ENCODE measurements at regions not wholly inside any gene's neighbourhood (a gene's known extent, or its start where the extent isn't known, plus 50 kb on each side); places are given as distances from the start of the nearest gene placed in this dataset.
"Not testable (repeated sequence)": the region's sequence is repeated elsewhere in the genome, so short reads cannot be mapped to it uniquely, and the experiment has no call there.

- no peak for DNase-seq (ENCODE audit: low spot score)
These were observed 337.6 kb upstream of the SLITRK5 start for GRCh38 chr13:87333599-87333998.

- DNase-seq (ENCODE audit: low spot score), result no peak
These were observed 337.0 kb upstream of the SLITRK5 start for GRCh38 chr13:87334176-87334575.

- not testable (repeated sequence) for DNase-seq (ENCODE audit: low spot score)
These were observed 334.8 kb upstream of the SLITRK5 start for GRCh38 chr13:87336346-87336889.

GRCh38 chr13:87344176-87344575 is 327.0 kb upstream of the SLITRK5 start:
- no peak for DNase-seq (ENCODE audit: low spot score)

GRCh38 chr13:87355451-87355850 is 315.7 kb upstream of the SLITRK5 start:
- DNase-seq (ENCODE audit: low spot score), result no peak

GRCh38 chr13:87356314-87356713 is 314.9 kb upstream of the SLITRK5 start:
- DNase-seq (ENCODE audit: low spot score), result no peak

- DNase-seq (ENCODE audit: low spot score), result no peak
These were observed 312.9 kb upstream of the SLITRK5 start for GRCh38 chr13:87358319-87358718.

- no peak for DNase-seq (ENCODE audit: low spot score)
These were observed 310.0 kb upstream of the SLITRK5 start for GRCh38 chr13:87361216-87361615.

- DNase-seq (ENCODE audit: low spot score), result no peak
These were observed 302.5 kb upstream of the SLITRK5 start for GRCh38 chr13:87368639-87369038.

- no peak for DNase-seq (ENCODE audit: low spot score)
These were observed 295.1 kb upstream of the SLITRK5 start for GRCh38 chr13:87376081-87376480.

GRCh38 chr13:87384099-87384498 is 287.1 kb upstream of the SLITRK5 start:
- DNase-seq (ENCODE audit: low spot score), result no peak

- no peak for DNase-seq (ENCODE audit: low spot score)
These were observed 277.8 kb upstream of the SLITRK5 start for GRCh38 chr13:87393358-87393757.

GRCh38 chr13:87398047-87398446 is 273.1 kb upstream of the SLITRK5 start:
- DNase-seq (ENCODE audit: low spot score), result no peak

GRCh38 chr13:87403748-87404432 is 267.3 kb upstream of the SLITRK5 start:
- no peak for DNase-seq (ENCODE audit: low spot score)

- DNase-seq (ENCODE audit: low spot score), result no peak
These were observed 244.4 kb upstream of the SLITRK5 start for GRCh38 chr13:87426742-87427141.

- no peak for DNase-seq (ENCODE audit: low spot score)
These were observed 227.0 kb upstream of the SLITRK5 start for GRCh38 chr13:87444135-87444534.

- no peak for DNase-seq (ENCODE audit: low spot score)
These were observed 218.9 kb upstream of the SLITRK5 start for GRCh38 chr13:87452281-87452680.

GRCh38 chr13:87453244-87453643 is 217.9 kb upstream of the SLITRK5 start:
- DNase-seq (ENCODE audit: low spot score), result no peak

- DNase-seq (ENCODE audit: low spot score), result no peak
These were observed 211.8 kb upstream of the SLITRK5 start for GRCh38 chr13:87459419-87459818.

- DNase-seq (ENCODE audit: low spot score), result no peak
These were observed 173.7 kb upstream of the SLITRK5 start for GRCh38 chr13:87497426-87497825.

- DNase-seq (ENCODE audit: low spot score), result no peak
These were observed 172.5 kb upstream of the SLITRK5 start for GRCh38 chr13:87498681-87499080.

- no peak for DNase-seq (ENCODE audit: low spot score)
These were observed 146.4 kb upstream of the SLITRK5 start for GRCh38 chr13:87524775-87525174.

- no peak for DNase-seq (ENCODE audit: low spot score)
These were observed 137.4 kb upstream of the SLITRK5 start for GRCh38 chr13:87533776-87534175.

GRCh38 chr13:87535911-87536310 is 135.3 kb upstream of the SLITRK5 start:
- no peak for DNase-seq (ENCODE audit: low spot score)

Measured in SK-N-DZ (cell line).